ENCODE measurements at regions not wholly inside any gene's neighbourhood (a gene's known extent, or its start where the extent isn't known, plus 50 kb on each side); places are given as distances from the start of the nearest gene placed in this dataset.

GRCh38 chr10:43737003-43737402 is 88.3 kb upstream of the ZNF32 start:
- TF ChIP-seq SIN3A (IDR thresholded peaks at IDR 0.05; ENCODE audit: borderline replicate concordance, insufficient read depth, low read depth, low read length) = no peak
- no peak for TF ChIP-seq CTCF (IDR thresholded peaks at IDR 0.05)
- TF ChIP-seq REST (IDR thresholded peaks at IDR 0.05; ENCODE audit: insufficient read depth in 1 of 2, low read depth in 2 of 2, low read length in 1 of 2) = no peak
- TF ChIP-seq POLR2AphosphoS5 (IDR thresholded peaks at IDR 0.05; ENCODE audit: low read depth, low read length) = no peak
